Gastrocnemius medialis (tissue), 4 donors: ENCODE measurements at regions not wholly inside any gene's neighbourhood (a gene's known extent, or its start where the extent isn't known, plus 50 kb on each side); places are given as distances from the start of the nearest gene placed in this dataset.
"Not testable (repeated sequence)": the region's sequence is repeated elsewhere in the genome, so short reads cannot be mapped to it uniquely, and the experiment has no call there.

Source experiments
- ATAC-seq, 2 donors: fragments of 150-250 bp; one replicate each; pipeline ENCODE4 v1.9.1; 2016
- DNase-seq, 2 donors: peaks; one replicate each; pipeline ENCODE4 v3.0.0-alpha.2; 2019
- H3K27ac ChIP-seq, 4 donors: fragments of 200-600 bp; sonication (generic); 1 replicate in 1 of 4; 2 replicates in 3 of 4; pipeline ENCODE4 v1.5.1; 2016 to 2018; ENCODE audit warnings: mild to moderate bottlenecking in 2 of 4, moderate library complexity in 1 of 4
- H3K27me3 ChIP-seq, 3 donors: fragments of 200-600 bp; sonication (generic) in 2 of 3; 1 replicate in 1 of 3; 2 replicates in 2 of 3; pipeline versions ENCODE4 v1.5.1 to v1.6.0; 2016 to 2019; ENCODE audit warnings: mild to moderate bottlenecking in 1 of 3, moderate library complexity in 1 of 3
- H3K36me3 ChIP-seq, 2 donors: fragments of 200-600 bp; sonication (generic) in 1 of 2; one replicate each; pipeline ENCODE4 v1.5.1; 2017 to 2018
- H3K4me1 ChIP-seq, 2 donors: fragments of 200-600 bp; sonication (generic) in 1 of 2; one replicate each; pipeline ENCODE4 v1.5.1; 2016 to 2017; ENCODE audit warnings: mild to moderate bottlenecking in 2 of 2
- H3K4me3 ChIP-seq, 4 donors: fragments of 200-600 bp; sonication (generic) in 3 of 4; 1 replicate in 1 of 4; 2 replicates in 3 of 4; pipeline ENCODE4 v1.5.1; 2016 to 2019; ENCODE audit warnings: mild to moderate bottlenecking in 2 of 4
- H3K9me3 ChIP-seq, 3 donors: fragments of 200-600 bp; sonication (generic) in 2 of 3; 1 replicate in 1 of 3; 2 replicates in 2 of 3; pipeline ENCODE4 v1.5.1; 2016 to 2019
- POLR2A ChIP-seq, 2 donors: fragments of 450-650 bp; IDR thresholded peaks; one replicate each; pipeline ENCODE4 v1.6.1; 2017; ENCODE audit warnings: antibody characterized with exemption in 2 of 2, mild to moderate bottlenecking in 2 of 2, moderate library complexity in 2 of 2
- in situ Hi-C, 4 donors: fragments of 200-750 bp; cut with MboI; loops; one replicate each; pipeline versions ENCODE4 v1.15.0 to v1.8.0; 2017; ENCODE audit warnings: low sequenced_read_pairs in 4 of 4
- intact Hi-C: fragments of 100-400 bp; cut with DNase I; formaldehyde crosslinking; loops from one replicate; pipeline ENCODE4 v1.15.1; 2023; ENCODE audit warnings: low total_unique reads
- TF ChIP-seq, protein P1 (sequence below), 5 experiments: fragments of 450-650 bp in 3 of 5; fragments of 200-600 bp in 2 of 5; sonication (generic) in 2 of 5; IDR thresholded peaks in 4 of 5; conservative IDR thresholded peaks in 1 of 5; 1 replicate in 4 of 5; 2 replicates in 1 of 5; pipeline ENCODE4 v1.5.1; 2016 to 2019; ENCODE audit warnings: antibody characterized with exemption in 5 of 5, mild to moderate bottlenecking in 3 of 5, moderate library complexity in 3 of 5

DNA sequence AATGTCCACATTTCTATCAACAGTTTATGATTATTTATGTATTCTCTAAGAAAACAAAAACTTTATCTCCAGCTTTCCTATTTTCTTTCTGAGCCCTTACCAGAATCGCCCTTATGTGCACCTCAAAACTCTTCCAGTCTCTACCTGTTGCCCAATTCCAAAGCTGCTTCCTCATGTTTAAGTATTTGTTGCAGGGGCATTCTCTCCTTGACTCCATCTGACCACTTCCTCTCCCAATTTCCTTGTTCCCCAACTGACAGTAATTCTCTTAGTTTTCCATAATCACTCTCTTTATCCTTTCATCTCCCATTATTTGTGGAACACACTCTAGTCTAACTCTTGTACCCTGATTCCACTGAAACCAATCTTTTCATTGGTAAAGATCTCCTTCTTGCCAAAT is 105.4 kb upstream of the RBBP8 start:
- intact Hi-C loops (no loop called here), in situ Hi-C loops (loop anchor here in 1 of 4 donors (25.0 kb wide), 1 partner anchor 90 kb away; no protein-coding TSS in a partner anchor)
- Histone ChIP-seq H3K4me3 (no peak overlapping the region), H3K9me3 (no peaks in the 10 kb centered on the region), H3K4me1 (no peaks in the 10 kb centered on the region), H3K36me3 (no peaks in the 10 kb centered on the region), H3K27me3 (no peaks in the 10 kb centered on the region), H3K27ac (no peak overlapping the region)
- ATAC-seq = no peak
- TF ChIP-seq POLR2A (IDR thresholded peaks at IDR 0.05) = no peak
- TF ChIP-seq, protein P1, sequence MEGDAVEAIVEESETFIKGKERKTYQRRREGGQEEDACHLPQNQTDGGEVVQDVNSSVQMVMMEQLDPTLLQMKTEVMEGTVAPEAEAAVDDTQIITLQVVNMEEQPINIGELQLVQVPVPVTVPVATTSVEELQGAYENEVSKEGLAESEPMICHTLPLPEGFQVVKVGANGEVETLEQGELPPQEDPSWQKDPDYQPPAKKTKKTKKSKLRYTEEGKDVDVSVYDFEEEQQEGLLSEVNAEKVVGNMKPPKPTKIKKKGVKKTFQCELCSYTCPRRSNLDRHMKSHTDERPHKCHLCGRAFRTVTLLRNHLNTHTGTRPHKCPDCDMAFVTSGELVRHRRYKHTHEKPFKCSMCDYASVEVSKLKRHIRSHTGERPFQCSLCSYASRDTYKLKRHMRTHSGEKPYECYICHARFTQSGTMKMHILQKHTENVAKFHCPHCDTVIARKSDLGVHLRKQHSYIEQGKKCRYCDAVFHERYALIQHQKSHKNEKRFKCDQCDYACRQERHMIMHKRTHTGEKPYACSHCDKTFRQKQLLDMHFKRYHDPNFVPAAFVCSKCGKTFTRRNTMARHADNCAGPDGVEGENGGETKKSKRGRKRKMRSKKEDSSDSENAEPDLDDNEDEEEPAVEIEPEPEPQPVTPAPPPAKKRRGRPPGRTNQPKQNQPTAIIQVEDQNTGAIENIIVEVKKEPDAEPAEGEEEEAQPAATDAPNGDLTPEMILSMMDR (IDR thresholded peaks at IDR 0.05 in 4 of 5, conservative IDR thresholded peaks at IDR 0.05 in 1 of 5) = no peak
- no peak for DNase-seq

DNA sequence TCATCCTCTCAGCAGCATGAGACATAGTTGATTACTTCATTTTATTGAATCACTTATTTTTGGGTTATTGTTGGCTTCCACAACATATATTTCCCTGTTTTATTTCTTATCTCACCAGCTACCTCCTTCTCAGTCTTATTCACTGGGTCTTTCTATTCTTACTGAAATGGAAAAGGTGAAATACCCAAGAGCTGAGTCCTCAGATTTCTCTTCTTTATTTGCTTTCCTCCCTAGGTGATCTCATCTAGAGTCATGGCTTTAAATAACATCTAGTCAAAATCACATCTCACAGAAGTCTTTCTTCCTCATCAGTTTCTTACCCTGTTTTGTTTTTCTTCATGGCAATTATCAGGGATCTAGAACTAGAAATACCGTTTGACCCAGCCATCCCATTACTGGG is 105.0 kb upstream of the RBBP8 start:
- no peak for DNase-seq
- intact Hi-C loops (no loop called here), in situ Hi-C loops (loop anchor here in 1 of 4 donors (25.0 kb wide), 1 partner anchor 91 kb away; no protein-coding TSS in a partner anchor)
- Histone ChIP-seq H3K27ac (no peak overlapping the region), H3K4me1 (no peaks in the 10 kb centered on the region), H3K9me3 (no peaks in the 10 kb centered on the region), H3K27me3 (no peaks in the 10 kb centered on the region), H3K4me3 (no peak overlapping the region), H3K36me3 (no peaks in the 10 kb centered on the region)
- no peak for ATAC-seq
- no peak for TF ChIP-seq POLR2A (IDR thresholded peaks at IDR 0.05)
- TF ChIP-seq, protein P1 (IDR thresholded peaks at IDR 0.05 in 4 of 5, conservative IDR thresholded peaks at IDR 0.05 in 1 of 5) = no peak

DNA sequence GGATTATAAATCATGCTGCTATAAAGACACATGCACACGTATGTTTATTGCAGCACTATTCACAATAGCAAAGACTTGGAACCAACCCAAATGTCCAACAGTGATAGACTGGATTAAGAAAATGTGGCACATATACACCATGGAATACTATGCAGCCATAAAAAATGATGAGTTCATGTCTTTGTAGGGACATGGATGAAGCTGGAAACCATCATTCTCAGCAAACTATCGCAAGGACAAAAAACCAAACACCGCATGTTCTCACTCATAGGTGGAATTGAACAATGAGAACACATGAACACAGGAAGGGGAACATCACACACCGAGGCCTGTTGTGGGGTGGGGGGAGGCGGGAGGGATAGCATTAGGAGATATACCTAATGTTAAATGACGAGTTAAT is 104.5 kb upstream of the RBBP8 start:
- ATAC-seq, H3K27me3 ChIP-seq, H3K9me3 ChIP-seq, H3K4me3 ChIP-seq, DNase-seq, H3K36me3 ChIP-seq, intact Hi-C loops, H3K4me1 ChIP-seq, H3K27ac ChIP-seq: not testable (repeated sequence)
- in situ Hi-C loops = loop anchor here in 1 of 4 donors (25.0 kb wide), 1 partner anchor 91 kb away; no protein-coding TSS in a partner anchor

DNA sequence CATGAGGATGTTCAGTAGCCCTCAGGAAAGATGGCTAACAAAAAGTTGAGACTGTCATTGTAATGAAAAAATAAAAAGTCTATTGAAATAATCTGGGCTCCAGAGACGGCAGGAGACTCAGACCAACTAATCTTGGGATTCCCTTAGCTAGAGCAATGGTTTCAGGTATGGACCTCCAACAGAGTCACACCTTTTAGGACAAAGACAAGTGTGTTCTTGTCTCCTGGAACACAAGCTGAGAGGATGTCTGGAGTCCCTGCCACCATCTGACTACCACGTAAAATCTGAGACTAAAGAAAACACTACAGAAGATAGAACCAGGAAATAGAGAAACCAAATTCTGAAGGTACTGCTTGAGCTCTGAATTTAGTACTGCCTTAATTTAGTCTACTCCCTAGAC is 103.3 kb upstream of the RBBP8 start:
- Histone ChIP-seq H3K4me3 (no peak overlapping the region), H3K27me3 (no peaks in the 10 kb centered on the region), H3K4me1 (no peaks in the 10 kb centered on the region), H3K36me3 (no peaks in the 10 kb centered on the region), H3K9me3 (no peaks in the 10 kb centered on the region), H3K27ac (no peak overlapping the region)
- DNase-seq (no peak), ATAC-seq (no peak)
- in situ Hi-C loops = loop anchor here in 1 of 4 donors (25.0 kb wide), 1 partner anchor 92 kb away; no protein-coding TSS in a partner anchor
- TF ChIP-seq, protein P1 (IDR thresholded peaks at IDR 0.05 in 4 of 5, conservative IDR thresholded peaks at IDR 0.05 in 1 of 5) = no peak
- TF ChIP-seq POLR2A (IDR thresholded peaks at IDR 0.05) = no peak
- intact Hi-C loops = no loop called here

DNA sequence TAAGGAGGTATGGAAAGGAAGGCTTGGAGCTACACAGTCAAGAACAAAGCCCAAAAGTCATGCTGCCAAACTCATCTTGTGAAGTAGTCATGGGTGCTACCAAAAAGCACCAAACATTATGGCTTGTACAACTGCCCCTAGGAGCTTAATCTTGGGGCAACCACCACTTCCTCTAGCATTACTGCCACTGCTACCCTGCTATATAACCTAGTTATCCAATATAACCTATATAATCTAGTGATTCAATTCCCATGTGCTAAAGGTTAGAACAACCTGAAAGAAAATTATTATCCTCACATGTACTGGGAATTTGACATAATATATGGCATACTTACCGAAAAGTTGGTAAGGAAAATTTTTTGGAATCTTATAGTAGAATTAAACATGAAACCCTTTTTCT is 102.6 kb upstream of the RBBP8 start:
- DNase-seq (no peak), ATAC-seq (no peak)
- Histone ChIP-seq H3K27me3 (no peaks in the 10 kb centered on the region), H3K4me3 (no peak overlapping the region), H3K27ac (no peak overlapping the region), H3K4me1 (no peaks in the 10 kb centered on the region), H3K36me3 (no peaks in the 10 kb centered on the region), H3K9me3 (no peaks in the 10 kb centered on the region)
- in situ Hi-C loops = loop anchor here in 1 of 4 donors (25.0 kb wide), 1 partner anchor 93 kb away; no protein-coding TSS in a partner anchor
- TF ChIP-seq, protein P1 (IDR thresholded peaks at IDR 0.05 in 4 of 5, conservative IDR thresholded peaks at IDR 0.05 in 1 of 5) = no peak
- no peak for TF ChIP-seq POLR2A (IDR thresholded peaks at IDR 0.05)
- intact Hi-C loops = no loop called here
